Right renal cortex interstitium (tissue), 3 donors: ENCODE measurements at regions not wholly inside any gene's neighbourhood (a gene's known extent, or its start where the extent isn't known, plus 50 kb on each side); places are given as distances from the start of the nearest gene placed in this dataset.

ENCODE experiments used
- DNase-seq, 3 donors: peaks; one replicate each; pipeline ENCODE4 v3.0.0-alpha.2; 2013; ENCODE audit warnings: low read depth in 3 of 3, low spot score in 2 of 3

- no peak for DNase-seq
Measured at GRCh38 chr4:1543976-1544375, 137.7 kb upstream of the NKX1-1 start.

DNA sequence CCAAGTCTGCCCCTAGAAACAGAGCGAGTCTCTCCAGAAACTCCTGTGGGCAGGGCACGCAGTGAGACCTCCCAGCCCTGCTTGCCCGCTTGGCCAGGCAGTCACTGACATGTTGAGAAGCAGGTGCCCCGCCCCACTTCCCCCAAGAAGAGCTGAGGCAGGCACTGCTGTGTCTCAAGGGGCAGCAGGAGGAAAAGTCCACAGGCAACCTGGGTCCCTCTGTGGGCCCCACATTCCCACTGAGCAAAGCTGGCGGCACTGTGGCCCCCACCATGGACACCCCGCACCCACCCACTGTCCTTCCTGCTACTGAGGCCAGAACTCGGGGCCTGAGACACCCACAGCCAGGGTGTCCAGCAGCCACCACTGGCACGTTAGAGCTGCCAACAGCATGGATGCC, 137.3 kb upstream of the NKX1-1 start:
- no peak for DNase-seq

- DNase-seq: no peak
Measured at GRCh38 chr4:1542516-1543320, 136.5 kb upstream of the NKX1-1 start.

DNA sequence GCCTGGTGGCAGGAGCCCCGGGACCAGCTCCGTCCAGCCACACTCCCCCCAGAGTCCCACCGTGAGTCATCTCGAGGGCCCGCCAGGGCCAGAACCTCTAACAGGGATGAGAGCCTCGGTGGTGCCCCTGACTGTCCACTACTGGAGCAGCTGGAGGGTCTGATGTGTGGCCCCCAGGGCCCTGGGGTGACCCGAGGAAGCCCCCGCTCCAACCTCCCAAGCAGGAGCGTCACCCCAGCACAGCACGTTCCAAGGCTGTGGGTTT, 135.9 kb upstream of the NKX1-1 start:
- no peak for DNase-seq

DNA sequence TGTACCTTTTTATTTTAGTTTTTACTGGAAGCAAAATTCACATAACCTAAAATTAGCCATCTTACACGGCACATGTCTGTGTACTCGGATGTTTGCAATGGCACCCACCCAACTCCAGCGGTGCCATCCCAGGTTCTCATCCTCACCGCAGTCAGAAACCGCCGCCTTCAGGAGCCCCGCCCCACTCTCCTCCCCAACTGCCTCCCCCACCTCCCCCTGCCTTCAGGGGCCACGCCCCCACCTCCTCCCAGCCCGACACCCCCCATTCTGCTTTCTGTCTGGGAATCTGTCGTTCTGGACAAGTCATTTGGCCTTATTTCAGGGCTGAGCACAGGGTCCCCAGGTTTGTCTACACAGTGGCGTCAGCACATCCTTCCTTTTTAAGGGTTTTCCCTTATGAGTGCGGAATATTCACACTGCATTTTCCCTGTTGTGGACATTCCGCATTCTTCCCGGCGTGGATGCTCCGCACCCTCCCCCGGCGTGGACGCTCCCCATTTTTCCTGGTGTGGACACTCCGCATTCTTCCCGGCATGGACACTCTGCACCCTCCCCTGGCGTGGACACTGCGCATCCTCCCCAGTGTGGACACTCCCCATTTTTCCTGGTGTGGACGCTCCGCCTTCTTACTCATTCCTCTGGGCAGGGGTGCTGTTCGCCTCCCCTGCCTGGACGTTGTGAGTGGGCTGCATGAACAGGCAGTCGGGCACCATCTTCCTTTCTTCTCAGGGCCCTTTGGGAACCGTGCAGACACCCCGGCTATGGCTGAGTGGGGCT, 135.4 kb upstream of the NKX1-1 start:
- no peak for DNase-seq

GRCh38 chr4:1540601-1541375, 134.5 kb upstream of the NKX1-1 start:
- no peak for DNase-seq

- DNase-seq: no peak
Measured at GRCh38 chr4:1539859-1540600, 133.8 kb upstream of the NKX1-1 start.

GRCh38 chr4:1538941-1539772, 132.9 kb upstream of the NKX1-1 start:
- DNase-seq: no peak

- DNase-seq: no peak
Measured at GRCh38 chr4:1538096-1538410, 131.8 kb upstream of the NKX1-1 start.

- no peak for DNase-seq
Measured at GRCh38 chr4:1537410-1538095, 131.3 kb upstream of the NKX1-1 start.

DNA sequence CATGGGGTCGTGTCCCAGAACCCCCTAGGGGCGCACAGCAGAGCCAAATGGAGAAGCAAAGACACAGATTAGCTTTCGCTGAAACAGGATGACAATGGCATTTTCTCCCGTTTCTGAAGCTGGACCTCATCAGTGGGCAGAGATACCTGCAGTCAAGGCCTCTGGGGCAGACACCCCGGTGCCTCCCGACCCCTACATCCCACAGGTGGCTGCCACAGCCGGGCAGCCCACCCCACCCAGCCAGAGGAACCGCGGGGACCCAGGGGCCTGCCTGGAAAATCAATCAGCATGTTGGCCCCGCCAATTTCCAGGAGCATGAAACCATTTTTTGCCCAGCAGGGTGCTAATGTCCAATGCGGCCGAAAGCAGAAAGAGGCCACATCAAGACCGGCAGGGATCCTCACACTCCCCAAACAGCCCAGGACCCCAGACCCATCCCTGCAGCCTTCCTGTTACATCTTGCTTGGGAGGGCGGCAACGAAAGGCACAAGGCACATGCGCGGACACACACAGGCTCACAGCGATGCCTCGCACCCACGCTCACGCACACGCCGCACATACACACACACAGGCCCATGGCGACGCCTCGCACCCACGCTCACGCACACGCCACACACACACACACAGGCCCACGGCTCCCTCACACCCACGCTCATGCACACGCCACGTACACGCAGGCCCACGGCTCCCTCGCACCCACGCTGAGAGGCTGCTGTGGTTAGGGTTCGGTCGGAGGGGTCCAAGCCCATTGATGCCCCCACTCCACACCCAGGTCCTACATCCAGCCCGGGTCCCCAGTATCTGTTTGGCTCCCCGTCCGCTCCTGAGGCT, 130.6 kb upstream of the NKX1-1 start:
- DNase-seq: no peak

- no peak for DNase-seq
Measured at GRCh38 chr4:1535926-1536578, 129.8 kb upstream of the NKX1-1 start.

GRCh38 chr4:1534876-1535526, 128.8 kb upstream of the NKX1-1 start:
- no peak for DNase-seq

- DNase-seq: no peak
Measured at GRCh38 chr4:1534095-1534872, 128.0 kb upstream of the NKX1-1 start.

GRCh38 chr4:1533501-1534064, 127.3 kb upstream of the NKX1-1 start:
- peak in 2 of 3 donors; percentile 57 to 69 for DNase-seq

GRCh38 chr4:1532549-1533395, 126.5 kb upstream of the NKX1-1 start:
- no peak for DNase-seq
